Endothelial cell of umbilical vein (primary cell): ENCODE measurements at regions not wholly inside any gene's neighbourhood (a gene's known extent, or its start where the extent isn't known, plus 50 kb on each side); places are given as distances from the start of the nearest gene placed in this dataset.

Source experiments
- JUN ChIP-seq: IDR thresholded peaks from 2 replicates; pipeline ENCODE4 v1.6.1; 2011; ENCODE audit warnings: borderline replicate concordance, low read depth; ENCODE audit not compliant: insufficient read length, insufficient read depth
- POLR2AphosphoS5 ChIP-seq: IDR thresholded peaks from 2 replicates; pipeline ENCODE4 v1.6.1; 2012; ENCODE audit warnings: low read depth, mild to moderate bottlenecking, control low read depth, low read length, moderate library complexity; ENCODE audit not compliant: insufficient read depth
- TF ChIP-seq, protein P1 (sequence below), 2 donors: IDR thresholded peaks; 1 replicate in 1 of 2; 2 replicates in 1 of 2; pipeline ENCODE4 v1.5.1; 2011; ENCODE audit warnings: low read length in 2 of 2, mild to moderate bottlenecking in 2 of 2, moderate library complexity in 2 of 2, control low read depth in 1 of 2, inconsistent platforms in 1 of 2, low read depth in 1 of 2; ENCODE audit not compliant: insufficient read depth in 1 of 2; ENCODE audit errors: extremely low read depth in 1 of 2

- TF ChIP-seq JUN (peak; percentile 95), POLR2AphosphoS5 (peak; percentile 80)
- TF ChIP-seq, protein P1, sequence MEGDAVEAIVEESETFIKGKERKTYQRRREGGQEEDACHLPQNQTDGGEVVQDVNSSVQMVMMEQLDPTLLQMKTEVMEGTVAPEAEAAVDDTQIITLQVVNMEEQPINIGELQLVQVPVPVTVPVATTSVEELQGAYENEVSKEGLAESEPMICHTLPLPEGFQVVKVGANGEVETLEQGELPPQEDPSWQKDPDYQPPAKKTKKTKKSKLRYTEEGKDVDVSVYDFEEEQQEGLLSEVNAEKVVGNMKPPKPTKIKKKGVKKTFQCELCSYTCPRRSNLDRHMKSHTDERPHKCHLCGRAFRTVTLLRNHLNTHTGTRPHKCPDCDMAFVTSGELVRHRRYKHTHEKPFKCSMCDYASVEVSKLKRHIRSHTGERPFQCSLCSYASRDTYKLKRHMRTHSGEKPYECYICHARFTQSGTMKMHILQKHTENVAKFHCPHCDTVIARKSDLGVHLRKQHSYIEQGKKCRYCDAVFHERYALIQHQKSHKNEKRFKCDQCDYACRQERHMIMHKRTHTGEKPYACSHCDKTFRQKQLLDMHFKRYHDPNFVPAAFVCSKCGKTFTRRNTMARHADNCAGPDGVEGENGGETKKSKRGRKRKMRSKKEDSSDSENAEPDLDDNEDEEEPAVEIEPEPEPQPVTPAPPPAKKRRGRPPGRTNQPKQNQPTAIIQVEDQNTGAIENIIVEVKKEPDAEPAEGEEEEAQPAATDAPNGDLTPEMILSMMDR (IDR thresholded peaks at IDR 0.05; ENCODE audit: extremely low read depth in 1 of 2, insufficient read depth in 1 of 2, low read depth in 1 of 2, low read length in 2 of 2) = no peak
These were observed 76.7 kb upstream of the HS3ST1 start for GRCh38 chr4:11505221-11505971.
